ENCODE measurements at regions not wholly inside any gene's neighbourhood (a gene's known extent, or its start where the extent isn't known, plus 50 kb on each side); places are given as distances from the start of the nearest gene placed in this dataset.
"Not testable (repeated sequence)": the region's sequence is repeated elsewhere in the genome, so short reads cannot be mapped to it uniquely, and the experiment has no call there.

GRCh38 chr1:166698771-166699170 lies 140.5 kb upstream of the POGK start:
- DNase-seq (ENCODE audit: low read depth): no peak

GRCh38 chr1:166699613-166700012 lies 139.7 kb upstream of the POGK start:
- no peak for DNase-seq (ENCODE audit: low read depth)

- DNase-seq (ENCODE audit: low read depth): no peak
Measured at GRCh38 chr1:166700696-166701095, 138.6 kb upstream of the POGK start.

GRCh38 chr1:166701603-166702100 lies 137.6 kb upstream of the POGK start:
- DNase-seq (ENCODE audit: low read depth): no peak

- no peak for DNase-seq (ENCODE audit: low read depth)
Measured at GRCh38 chr1:166703141-166703540, 136.1 kb upstream of the POGK start.

GRCh38 chr1:166703726-166704462 lies 135.4 kb upstream of the POGK start:
- DNase-seq (ENCODE audit: low read depth): no peak

- DNase-seq (ENCODE audit: low read depth): no peak
Measured at GRCh38 chr1:166705376-166706289, 133.6 kb upstream of the POGK start.

- DNase-seq (ENCODE audit: low read depth): no peak
Measured at GRCh38 chr1:166716620-166717019, 122.7 kb upstream of the POGK start.

GRCh38 chr1:166721145-166721544 lies 118.1 kb upstream of the POGK start:
- no peak for DNase-seq (ENCODE audit: low read depth)

GRCh38 chr1:166730299-166730888 lies 108.9 kb upstream of the POGK start:
- DNase-seq (ENCODE audit: low read depth): no peak

GRCh38 chr1:166738140-166738539 lies 101.1 kb upstream of the POGK start:
- no peak for DNase-seq (ENCODE audit: low read depth)

- DNase-seq (ENCODE audit: low read depth): no peak
Measured at GRCh38 chr1:166738873-166739272, 100.4 kb upstream of the POGK start.

GRCh38 chr1:166740668-166741276 lies 98.5 kb upstream of the POGK start:
- DNase-seq (ENCODE audit: low read depth): no peak

- no peak for DNase-seq (ENCODE audit: low read depth)
Measured at GRCh38 chr1:166763318-166763717, 76.0 kb upstream of the POGK start.

- no peak for DNase-seq (ENCODE audit: low read depth)
Measured at GRCh38 chr1:166766942-166767341, 72.3 kb upstream of the POGK start.

GRCh38 chr1:166784646-166785045 lies 54.6 kb upstream of the POGK start:
- not testable (repeated sequence) for DNase-seq (ENCODE audit: low read depth)

GRCh38 chr1:166785987-166786386 lies 53.3 kb upstream of the POGK start:
- DNase-seq (ENCODE audit: low read depth): no peak

GRCh38 chr1:166789286-166789685 lies 50.0 kb upstream of the POGK start:
- no peak for DNase-seq (ENCODE audit: low read depth)
